Activated CD4-positive, alpha-beta T cell treated with anti-CD3 and anti-CD28 coated beads, Interleukin-2, amount 50 U/mL, for 4 hours (primary cell): ENCODE measurements at regions not wholly inside any gene's neighbourhood (a gene's known extent, or its start where the extent isn't known, plus 50 kb on each side); places are given as distances from the start of the nearest gene placed in this dataset.
"Not testable (repeated sequence)": the region's sequence is repeated elsewhere in the genome, so short reads cannot be mapped to it uniquely, and the experiment has no call there.

Source experiments
- DNase-seq, 2 experiments: peaks; one replicate each; pipeline ENCODE4 v3.0.0-alpha.2; 2020

- DNase-seq: no peak
Observed at GRCh38 chr16:48003206-48003907, 152.4 kb downstream of the ABCC12 start.

- no peak for DNase-seq
Observed at GRCh38 chr16:48001324-48001895, 154.4 kb downstream of the ABCC12 start.

- DNase-seq: no peak
Observed at GRCh38 chr16:48000622-48001021, 155.2 kb downstream of the ABCC12 start.

GRCh38 chr16:47999595-47999994 lies 156.2 kb downstream of the ABCC12 start:
- DNase-seq: no peak

GRCh38 chr16:47995354-47995753 lies 160.4 kb downstream of the ABCC12 start:
- no peak for DNase-seq

- no peak for DNase-seq
Observed at GRCh38 chr16:47991491-47991890, 164.3 kb downstream of the ABCC12 start.

GRCh38 chr16:47990676-47991075 lies 165.1 kb downstream of the ABCC12 start:
- no peak for DNase-seq

- no peak for DNase-seq
Observed at GRCh38 chr16:47987136-47987535, 168.7 kb downstream of the ABCC12 start.

- no peak for DNase-seq
Observed at GRCh38 chr16:47986031-47986430, 169.8 kb downstream of the ABCC12 start.

- no peak for DNase-seq
Observed at GRCh38 chr16:47984669-47985068, 171.1 kb downstream of the ABCC12 start.

- DNase-seq: no peak
Observed at GRCh38 chr16:47983999-47984580, 171.7 kb downstream of the ABCC12 start.

- DNase-seq: no peak
Observed at GRCh38 chr16:47980212-47980611, 175.6 kb downstream of the ABCC12 start.

GRCh38 chr16:47979616-47980182 lies 176.1 kb downstream of the ABCC12 start:
- no peak for DNase-seq

- no peak for DNase-seq
Observed at GRCh38 chr16:47979164-47979520, 176.7 kb downstream of the ABCC12 start.

- DNase-seq: no peak
Observed at GRCh38 chr16:47978491-47979163, 177.2 kb downstream of the ABCC12 start.

GRCh38 chr16:47977802-47978201 lies 178.0 kb downstream of the ABCC12 start:
- no peak for DNase-seq

- DNase-seq: no peak
Observed at GRCh38 chr16:47976636-47977210, 179.1 kb downstream of the ABCC12 start.

GRCh38 chr16:47974971-47975370 lies 180.8 kb downstream of the ABCC12 start:
- DNase-seq: not testable (repeated sequence)

- DNase-seq: no peak
Observed at GRCh38 chr16:47973552-47973951, 182.2 kb downstream of the ABCC12 start.

GRCh38 chr16:47972246-47972985 lies 183.4 kb downstream of the ABCC12 start:
- DNase-seq: no peak

- DNase-seq: no peak
Observed at GRCh38 chr16:47971225-47971624, 184.6 kb downstream of the ABCC12 start.

GRCh38 chr16:47970291-47970931 lies 185.4 kb downstream of the ABCC12 start:
- no peak for DNase-seq
